GM23338 (cell line): ENCODE measurements at regions not wholly inside any gene's neighbourhood (a gene's known extent, or its start where the extent isn't known, plus 50 kb on each side); places are given as distances from the start of the nearest gene placed in this dataset.

ENCODE experiments used
- CREB1 ChIP-seq: fragments of 250-450 bp; sonication (Bioruptor Pico); IDR thresholded peaks from 2 replicates; pipeline ENCODE4 v1.5.0; 2020; ENCODE audit warnings: low read depth, mild to moderate bottlenecking, moderate library complexity
- CTCF ChIP-seq, 2 experiments: fragments of 200-600 bp in 1 of 2; sonication (generic) in 1 of 2; conservative IDR thresholded peaks; 2 replicates each; pipeline versions ENCODE4 v1.5.1 to v1.6.1; 2016 to 2017; ENCODE audit warnings: antibody characterized with exemption in 2 of 2, low read depth in 2 of 2, mild to moderate bottlenecking in 2 of 2, moderate library complexity in 1 of 2
- ETS1 ChIP-seq: IDR thresholded peaks from 2 replicates; pipeline ENCODE4 v1.6.1; 2016; ENCODE audit warnings: antibody characterized with exemption
- EZH2 ChIP-seq: fragments of 200-600 bp; sonication (generic); IDR thresholded peaks from one replicate; pipeline ENCODE4 v1.8.0; 2017; ENCODE audit warnings: antibody characterized with exemption, mild to moderate bottlenecking, low read depth; ENCODE audit not compliant: unreplicated experiment
- EZH2phosphoT487 ChIP-seq: fragments of 200-600 bp; sonication (generic); IDR thresholded peaks from one replicate; pipeline ENCODE4 v1.8.1; 2018; ENCODE audit warnings: antibody characterized with exemption; ENCODE audit not compliant: unreplicated experiment
- JUNB ChIP-seq: IDR thresholded peaks from one replicate; pipeline ENCODE4 v1.6.1; 2016; ENCODE audit warnings: antibody characterized with exemption; ENCODE audit not compliant: unreplicated experiment
- NANOG ChIP-seq: IDR thresholded peaks from 2 replicates; pipeline ENCODE4 v1.6.1; 2016; ENCODE audit warnings: antibody characterized with exemption, borderline replicate concordance
- POLR2AphosphoS5 ChIP-seq: IDR thresholded peaks from 2 replicates; pipeline ENCODE4 v1.6.1; 2016; ENCODE audit warnings: antibody characterized with exemption, low read depth
- REST ChIP-seq: IDR thresholded peaks from one replicate; pipeline ENCODE4 v1.6.1; 2018; ENCODE audit warnings: antibody characterized with exemption; ENCODE audit not compliant: unreplicated experiment
- STAT1 ChIP-seq: IDR thresholded peaks from one replicate; pipeline ENCODE4 v1.6.1; 2016; ENCODE audit warnings: antibody characterized with exemption; ENCODE audit not compliant: unreplicated experiment
- ZNF114 ChIP-seq: fragments of 250-450 bp; sonication (Bioruptor Pico); IDR thresholded peaks from 2 replicates; pipeline ENCODE4 v1.5.0; 2020; ENCODE audit warnings: mild to moderate bottlenecking, moderate library complexity
- ZNF331 ChIP-seq: fragments of 250-450 bp; sonication (Bioruptor Pico); IDR thresholded peaks from 2 replicates; pipeline ENCODE4 v1.5.0; 2020; ENCODE audit warnings: low read depth, mild to moderate bottlenecking, moderate library complexity
- ZNF462 ChIP-seq: fragments of 250-450 bp; sonication (Bioruptor Pico); IDR thresholded peaks from 2 replicates; pipeline ENCODE4 v1.5.0; 2020; ENCODE audit warnings: mild to moderate bottlenecking, moderate library complexity

GRCh38 chr1:81407000-81407821 lies 393.5 kb upstream of the ADGRL2 start:
- TF ChIP-seq POLR2AphosphoS5 (no peak), CTCF (conservative IDR thresholded peaks at IDR 0.05; ENCODE audit: low read depth in 2 of 2) (no peak), EZH2 (no peak), STAT1 (no peak), EZH2phosphoT487 (no peak), REST (no peak), CREB1 (CRISPR knock-in tag) (no peak), JUNB (no peak), ETS1 (no peak), ZNF331 (CRISPR knock-in tag) (no peak), ZNF114 (CRISPR knock-in tag) (no peak), ZNF462 (CRISPR knock-in tag) (no peak), NANOG (no peak)
